Liver (tissue), 3 donors: ENCODE measurements at regions not wholly inside any gene's neighbourhood (a gene's known extent, or its start where the extent isn't known, plus 50 kb on each side); places are given as distances from the start of the nearest gene placed in this dataset.

Source experiments
- GABPA ChIP-seq, 2 donors: IDR thresholded peaks in 1 of 2; conservative IDR thresholded peaks in 1 of 2; 2 replicates each; pipeline ENCODE4 v1.6.1; 2016; ENCODE audit warnings: antibody characterized with exemption in 2 of 2, mild to moderate bottlenecking in 1 of 2, moderate library complexity in 1 of 2
- JUND ChIP-seq, 2 donors: IDR thresholded peaks; 2 replicates each; pipeline ENCODE4 v1.6.1; 2016; ENCODE audit warnings: antibody characterized with exemption in 2 of 2
- NR2F2 ChIP-seq: IDR thresholded peaks from 2 replicates; pipeline ENCODE4 v1.6.1; 2016; ENCODE audit warnings: antibody characterized with exemption
- RAD21 ChIP-seq, 2 donors: IDR thresholded peaks; 2 replicates each; pipeline ENCODE4 v1.6.1; 2016; ENCODE audit warnings: antibody characterized with exemption in 2 of 2, mild to moderate bottlenecking in 2 of 2
- RXRA ChIP-seq, 2 donors: IDR thresholded peaks; 2 replicates each; pipeline ENCODE4 v1.6.1; 2017 to 2018; ENCODE audit warnings: antibody characterized with exemption in 2 of 2, mild to moderate bottlenecking in 1 of 2
- SP1 ChIP-seq: IDR thresholded peaks from 2 replicates; pipeline ENCODE4 v1.6.1; 2018; ENCODE audit warnings: antibody characterized with exemption, mild to moderate bottlenecking
- TAF1 ChIP-seq: conservative IDR thresholded peaks from 2 replicates; pipeline ENCODE4 v1.6.1; 2016; ENCODE audit warnings: antibody characterized with exemption, mild to moderate bottlenecking
- YY1 ChIP-seq: IDR thresholded peaks from 2 replicates; pipeline ENCODE4 v1.6.1; 2016; ENCODE audit warnings: antibody characterized with exemption, mild to moderate bottlenecking
- TF ChIP-seq, protein P1 (sequence below): fragments of 150-350 bp; IDR thresholded peaks from 2 replicates; pipeline ENCODE4 v1.5.1; 2017; ENCODE audit warnings: improper control_type of control experiment, low read depth, low read length; ENCODE audit not compliant: missing input control
- TF ChIP-seq, protein P2 (sequence below): IDR thresholded peaks from 2 replicates; pipeline ENCODE4 v1.6.1; 2016; ENCODE audit warnings: antibody characterized with exemption, mild to moderate bottlenecking
- TF ChIP-seq, protein P3 (sequence below): IDR thresholded peaks from 2 replicates; pipeline ENCODE4 v1.6.1; 2016; ENCODE audit warnings: antibody characterized with exemption
- TF ChIP-seq, protein P4 (sequence below): IDR thresholded peaks from 2 replicates; pipeline ENCODE4 v1.6.1; 2016; ENCODE audit warnings: antibody characterized with exemption
- TF ChIP-seq, protein P5 (sequence below): IDR thresholded peaks from 2 replicates; pipeline ENCODE4 v1.6.1; 2016; ENCODE audit warnings: antibody characterized with exemption
- donor health status: healthy.
- donor health status: healthy.

DNA sequence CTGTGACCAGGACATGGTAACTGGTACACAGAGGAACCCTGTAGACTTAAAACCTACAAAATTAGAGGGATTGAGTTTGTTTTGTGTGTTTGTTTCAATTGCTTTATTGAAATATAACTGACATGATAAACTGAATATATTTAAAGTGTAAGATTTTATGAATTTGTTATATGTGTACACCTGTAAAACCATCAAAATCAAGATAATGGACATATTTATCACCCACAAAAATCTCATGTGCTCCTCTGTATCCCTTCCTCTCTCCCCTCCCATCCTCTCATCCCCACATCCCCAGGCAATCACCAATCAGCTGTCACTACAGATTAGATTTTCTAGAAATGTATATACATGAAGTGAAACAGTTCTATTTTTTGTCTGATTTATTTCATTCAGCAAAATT, 565.5 kb downstream of the NOVA1 start:
- TF ChIP-seq, protein P1, sequence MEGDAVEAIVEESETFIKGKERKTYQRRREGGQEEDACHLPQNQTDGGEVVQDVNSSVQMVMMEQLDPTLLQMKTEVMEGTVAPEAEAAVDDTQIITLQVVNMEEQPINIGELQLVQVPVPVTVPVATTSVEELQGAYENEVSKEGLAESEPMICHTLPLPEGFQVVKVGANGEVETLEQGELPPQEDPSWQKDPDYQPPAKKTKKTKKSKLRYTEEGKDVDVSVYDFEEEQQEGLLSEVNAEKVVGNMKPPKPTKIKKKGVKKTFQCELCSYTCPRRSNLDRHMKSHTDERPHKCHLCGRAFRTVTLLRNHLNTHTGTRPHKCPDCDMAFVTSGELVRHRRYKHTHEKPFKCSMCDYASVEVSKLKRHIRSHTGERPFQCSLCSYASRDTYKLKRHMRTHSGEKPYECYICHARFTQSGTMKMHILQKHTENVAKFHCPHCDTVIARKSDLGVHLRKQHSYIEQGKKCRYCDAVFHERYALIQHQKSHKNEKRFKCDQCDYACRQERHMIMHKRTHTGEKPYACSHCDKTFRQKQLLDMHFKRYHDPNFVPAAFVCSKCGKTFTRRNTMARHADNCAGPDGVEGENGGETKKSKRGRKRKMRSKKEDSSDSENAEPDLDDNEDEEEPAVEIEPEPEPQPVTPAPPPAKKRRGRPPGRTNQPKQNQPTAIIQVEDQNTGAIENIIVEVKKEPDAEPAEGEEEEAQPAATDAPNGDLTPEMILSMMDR = no peak
- no peak for TF ChIP-seq JUND (IDR thresholded peaks at IDR 0.05)
- TF ChIP-seq, protein P2, sequence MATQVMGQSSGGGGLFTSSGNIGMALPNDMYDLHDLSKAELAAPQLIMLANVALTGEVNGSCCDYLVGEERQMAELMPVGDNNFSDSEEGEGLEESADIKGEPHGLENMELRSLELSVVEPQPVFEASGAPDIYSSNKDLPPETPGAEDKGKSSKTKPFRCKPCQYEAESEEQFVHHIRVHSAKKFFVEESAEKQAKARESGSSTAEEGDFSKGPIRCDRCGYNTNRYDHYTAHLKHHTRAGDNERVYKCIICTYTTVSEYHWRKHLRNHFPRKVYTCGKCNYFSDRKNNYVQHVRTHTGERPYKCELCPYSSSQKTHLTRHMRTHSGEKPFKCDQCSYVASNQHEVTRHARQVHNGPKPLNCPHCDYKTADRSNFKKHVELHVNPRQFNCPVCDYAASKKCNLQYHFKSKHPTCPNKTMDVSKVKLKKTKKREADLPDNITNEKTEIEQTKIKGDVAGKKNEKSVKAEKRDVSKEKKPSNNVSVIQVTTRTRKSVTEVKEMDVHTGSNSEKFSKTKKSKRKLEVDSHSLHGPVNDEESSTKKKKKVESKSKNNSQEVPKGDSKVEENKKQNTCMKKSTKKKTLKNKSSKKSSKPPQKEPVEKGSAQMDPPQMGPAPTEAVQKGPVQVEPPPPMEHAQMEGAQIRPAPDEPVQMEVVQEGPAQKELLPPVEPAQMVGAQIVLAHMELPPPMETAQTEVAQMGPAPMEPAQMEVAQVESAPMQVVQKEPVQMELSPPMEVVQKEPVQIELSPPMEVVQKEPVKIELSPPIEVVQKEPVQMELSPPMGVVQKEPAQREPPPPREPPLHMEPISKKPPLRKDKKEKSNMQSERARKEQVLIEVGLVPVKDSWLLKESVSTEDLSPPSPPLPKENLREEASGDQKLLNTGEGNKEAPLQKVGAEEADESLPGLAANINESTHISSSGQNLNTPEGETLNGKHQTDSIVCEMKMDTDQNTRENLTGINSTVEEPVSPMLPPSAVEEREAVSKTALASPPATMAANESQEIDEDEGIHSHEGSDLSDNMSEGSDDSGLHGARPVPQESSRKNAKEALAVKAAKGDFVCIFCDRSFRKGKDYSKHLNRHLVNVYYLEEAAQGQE = no peak
- TF ChIP-seq, protein P3, sequence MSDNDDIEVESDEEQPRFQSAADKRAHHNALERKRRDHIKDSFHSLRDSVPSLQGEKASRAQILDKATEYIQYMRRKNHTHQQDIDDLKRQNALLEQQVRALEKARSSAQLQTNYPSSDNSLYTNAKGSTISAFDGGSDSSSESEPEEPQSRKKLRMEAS = no peak
- no peak for TF ChIP-seq RAD21 (IDR thresholded peaks at IDR 0.05)
- TF ChIP-seq YY1 = no peak
- TF ChIP-seq SP1 = no peak
- TF ChIP-seq, protein P4, sequence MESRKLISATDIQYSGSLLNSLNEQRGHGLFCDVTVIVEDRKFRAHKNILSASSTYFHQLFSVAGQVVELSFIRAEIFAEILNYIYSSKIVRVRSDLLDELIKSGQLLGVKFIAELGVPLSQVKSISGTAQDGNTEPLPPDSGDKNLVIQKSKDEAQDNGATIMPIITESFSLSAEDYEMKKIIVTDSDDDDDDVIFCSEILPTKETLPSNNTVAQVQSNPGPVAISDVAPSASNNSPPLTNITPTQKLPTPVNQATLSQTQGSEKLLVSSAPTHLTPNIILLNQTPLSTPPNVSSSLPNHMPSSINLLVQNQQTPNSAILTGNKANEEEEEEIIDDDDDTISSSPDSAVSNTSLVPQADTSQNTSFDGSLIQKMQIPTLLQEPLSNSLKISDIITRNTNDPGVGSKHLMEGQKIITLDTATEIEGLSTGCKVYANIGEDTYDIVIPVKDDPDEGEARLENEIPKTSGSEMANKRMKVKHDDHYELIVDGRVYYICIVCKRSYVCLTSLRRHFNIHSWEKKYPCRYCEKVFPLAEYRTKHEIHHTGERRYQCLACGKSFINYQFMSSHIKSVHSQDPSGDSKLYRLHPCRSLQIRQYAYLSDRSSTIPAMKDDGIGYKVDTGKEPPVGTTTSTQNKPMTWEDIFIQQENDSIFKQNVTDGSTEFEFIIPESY = no peak
- TF ChIP-seq NR2F2 = no peak
- TF ChIP-seq, protein P5, sequence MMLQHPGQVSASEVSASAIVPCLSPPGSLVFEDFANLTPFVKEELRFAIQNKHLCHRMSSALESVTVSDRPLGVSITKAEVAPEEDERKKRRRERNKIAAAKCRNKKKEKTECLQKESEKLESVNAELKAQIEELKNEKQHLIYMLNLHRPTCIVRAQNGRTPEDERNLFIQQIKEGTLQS = no peak
- TF ChIP-seq RXRA (IDR thresholded peaks at IDR 0.05) = no peak
- TF ChIP-seq TAF1 = no peak
- TF ChIP-seq GABPA (IDR thresholded peaks at IDR 0.05 in 1 of 2, conservative IDR thresholded peaks at IDR 0.05 in 1 of 2) = no peak
